Stimulated activated CD8-positive, alpha-beta memory T cell treated with anti-CD3 and anti-CD28 coated beads, Interleukin-7, amount 100 ng/mL, for 48 hours (primary cell): ENCODE measurements at regions not wholly inside any gene's neighbourhood (a gene's known extent, or its start where the extent isn't known, plus 50 kb on each side); places are given as distances from the start of the nearest gene placed in this dataset.

Experiments
- DNase-seq, 2 donors: peaks; one replicate each; pipeline ENCODE4 v3.0.0-alpha.2; 2020; ENCODE audit warnings: low read depth in 1 of 2; ENCODE audit errors: extremely low read depth in 1 of 2

DNA sequence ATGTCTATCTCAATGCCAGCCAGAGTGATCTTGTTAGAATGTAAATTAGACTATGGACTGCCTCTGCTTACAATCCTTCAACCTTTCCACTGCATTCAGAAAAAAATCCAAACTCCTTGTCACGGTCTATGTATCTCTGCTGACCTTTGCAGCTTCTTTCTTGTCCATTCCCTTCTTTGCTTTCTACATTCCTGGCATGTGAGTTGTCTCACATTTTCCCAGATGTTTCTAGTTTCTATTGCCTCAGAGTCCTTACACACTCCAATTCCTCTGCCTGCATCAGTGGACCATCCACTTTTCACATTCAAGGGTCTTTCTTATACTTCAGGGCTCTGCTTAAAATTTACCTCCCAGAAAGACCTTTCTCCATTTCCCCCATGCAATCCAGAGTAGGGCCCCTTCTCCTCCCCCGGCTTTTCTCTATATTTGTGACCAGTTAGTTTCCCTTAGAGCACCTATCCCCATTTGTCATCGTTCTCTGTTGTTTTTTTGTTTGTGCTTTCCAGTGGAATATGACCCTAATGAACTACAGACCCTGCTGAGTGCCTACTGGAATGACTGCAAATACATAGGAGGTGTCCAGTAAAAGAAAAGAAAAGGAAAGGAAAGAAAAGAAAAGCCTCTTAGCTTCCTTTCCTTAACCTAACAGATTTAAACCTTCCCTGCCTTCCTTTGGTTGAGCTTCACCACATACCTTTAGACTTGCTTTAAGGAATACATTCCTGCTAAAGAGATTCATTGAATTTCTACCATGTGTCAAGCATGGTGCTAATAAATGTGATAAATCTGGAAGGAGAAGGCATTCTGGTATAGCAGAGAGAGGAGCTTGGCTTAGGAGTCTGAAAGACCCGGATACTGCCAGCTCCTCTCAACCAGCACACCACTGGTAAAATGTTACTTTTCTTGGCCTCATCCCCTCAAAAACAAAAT lies 102.0 kb downstream of the DIRAS3 start:
- DNase-seq: no peak

DNA sequence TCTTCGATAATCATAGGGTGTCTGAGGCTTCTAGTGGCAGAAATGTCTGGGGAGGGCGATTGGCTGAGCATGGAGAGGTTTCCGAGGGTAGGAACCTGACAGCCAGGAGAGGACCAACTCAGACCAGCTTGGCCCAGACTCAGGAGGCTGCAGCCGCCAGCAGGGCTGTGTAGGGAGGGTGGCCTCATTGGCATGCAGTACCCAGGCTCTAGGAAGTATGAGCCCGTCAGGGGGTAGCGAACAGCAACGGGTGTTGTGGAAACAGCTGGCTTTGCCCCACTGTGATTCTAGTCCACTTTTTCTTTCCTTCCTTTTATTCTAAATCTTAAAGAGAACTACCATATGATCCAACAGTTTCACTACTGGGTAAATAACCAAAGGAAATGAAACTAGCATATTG lies 103.3 kb downstream of the DIRAS3 start:
- no peak for DNase-seq

DNA sequence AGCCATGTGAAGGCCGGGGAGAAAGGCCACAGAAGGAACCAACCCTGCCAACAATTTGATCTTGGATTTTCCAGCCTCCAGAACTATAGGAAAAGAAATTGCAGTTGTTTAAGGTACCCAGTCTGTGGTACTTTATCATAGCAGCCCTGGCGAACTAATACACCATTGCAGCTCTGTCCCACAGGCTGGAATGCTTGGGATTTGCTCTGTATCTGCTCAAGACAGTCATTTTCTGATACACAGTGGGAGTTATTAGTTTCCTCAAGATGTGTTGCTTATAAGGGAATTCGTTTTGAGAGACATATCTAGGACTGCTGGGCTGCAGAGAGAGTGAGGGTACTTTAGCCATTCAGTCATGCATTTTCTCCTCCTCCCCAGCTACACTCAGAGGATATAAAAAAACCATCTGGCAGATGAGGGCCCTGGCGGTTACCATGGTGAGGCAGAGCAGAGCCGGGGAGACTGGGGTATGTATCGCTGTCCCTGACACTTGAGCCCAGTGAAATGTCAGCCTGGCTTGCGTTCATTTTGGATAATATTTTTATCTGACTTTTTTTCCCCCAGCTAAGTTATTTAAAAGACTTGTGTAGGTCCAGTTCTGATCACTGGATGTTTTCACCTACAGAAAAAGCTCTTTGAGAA lies 104.6 kb downstream of the DIRAS3 start:
- no peak for DNase-seq

DNA sequence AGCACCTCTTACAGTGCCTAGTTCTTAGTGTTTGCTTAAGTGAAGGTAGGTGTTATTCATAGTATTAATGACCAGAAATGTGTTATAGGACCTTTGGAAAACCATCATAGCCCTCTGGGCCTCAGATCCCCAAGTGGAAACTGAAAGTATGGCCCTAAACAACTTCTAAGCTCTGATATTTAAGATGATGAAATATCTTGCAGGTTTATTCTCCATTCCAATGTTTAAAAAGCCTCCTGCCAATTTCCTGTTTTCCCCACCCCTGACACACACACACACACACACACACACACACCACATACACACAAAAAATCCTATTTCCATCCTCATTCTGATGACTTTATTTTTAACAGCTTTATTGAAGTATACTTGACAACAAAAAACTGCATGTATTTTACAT lies 108.2 kb downstream of the DIRAS3 start:
- DNase-seq: no peak

DNA sequence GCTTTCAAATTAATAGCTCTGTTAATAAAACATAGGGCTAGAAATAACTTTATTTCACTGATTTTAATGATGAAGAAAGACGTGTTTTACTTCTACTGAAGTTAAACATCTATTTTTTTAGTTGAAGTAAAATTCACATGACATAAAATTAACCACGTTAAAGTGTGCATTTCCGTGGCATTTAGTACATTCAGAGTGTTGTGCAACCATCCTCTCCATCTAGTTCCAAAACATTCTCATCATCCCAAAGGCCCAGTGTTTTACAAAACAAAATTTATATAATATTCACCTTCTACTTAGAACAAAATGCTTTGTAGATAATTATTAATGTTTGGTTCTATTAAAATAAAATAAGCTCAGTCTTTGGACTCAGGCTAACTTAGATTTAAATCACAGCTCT lies 108.5 kb upstream of the GNG12 start:
- no peak for DNase-seq

DNA sequence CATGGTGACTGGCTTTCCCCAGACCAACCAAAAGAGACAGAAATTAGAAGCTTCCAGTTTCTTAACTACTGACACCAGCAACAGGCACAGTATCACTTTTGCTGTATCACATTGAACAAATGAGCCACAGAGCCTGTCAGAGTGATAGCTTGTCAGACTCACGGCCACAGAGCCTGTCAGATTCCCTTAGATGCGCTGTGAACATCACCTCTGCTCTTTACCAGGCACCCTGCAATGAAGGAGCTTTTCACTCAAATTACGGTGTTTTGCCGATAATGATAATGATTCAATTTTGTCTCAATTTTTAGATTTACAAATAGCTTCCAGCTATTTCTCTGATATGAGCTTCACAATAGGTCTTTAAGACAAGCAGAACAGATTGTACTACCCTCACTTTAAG lies 107.9 kb upstream of the GNG12 start:
- no peak for DNase-seq

DNA sequence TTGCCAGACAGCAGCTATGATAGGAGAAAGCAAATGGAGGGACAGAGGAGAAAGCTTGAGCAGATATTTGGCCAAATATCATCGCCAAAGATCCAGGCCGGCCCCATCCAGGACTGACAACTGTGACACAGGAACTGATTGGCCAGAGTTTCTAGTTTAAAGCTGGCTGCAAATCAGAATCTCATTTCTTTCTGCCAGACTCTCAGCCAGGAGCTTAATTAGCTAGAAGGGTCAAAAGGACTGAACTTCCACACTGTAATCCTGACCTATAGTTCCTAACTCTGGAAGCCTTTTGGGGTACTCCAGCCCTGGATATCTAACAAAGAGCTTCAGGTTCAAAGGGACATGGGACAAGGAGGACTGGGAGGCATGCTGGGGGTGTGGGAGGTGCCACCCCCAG lies 106.7 kb upstream of the GNG12 start:
- DNase-seq: no peak

DNA sequence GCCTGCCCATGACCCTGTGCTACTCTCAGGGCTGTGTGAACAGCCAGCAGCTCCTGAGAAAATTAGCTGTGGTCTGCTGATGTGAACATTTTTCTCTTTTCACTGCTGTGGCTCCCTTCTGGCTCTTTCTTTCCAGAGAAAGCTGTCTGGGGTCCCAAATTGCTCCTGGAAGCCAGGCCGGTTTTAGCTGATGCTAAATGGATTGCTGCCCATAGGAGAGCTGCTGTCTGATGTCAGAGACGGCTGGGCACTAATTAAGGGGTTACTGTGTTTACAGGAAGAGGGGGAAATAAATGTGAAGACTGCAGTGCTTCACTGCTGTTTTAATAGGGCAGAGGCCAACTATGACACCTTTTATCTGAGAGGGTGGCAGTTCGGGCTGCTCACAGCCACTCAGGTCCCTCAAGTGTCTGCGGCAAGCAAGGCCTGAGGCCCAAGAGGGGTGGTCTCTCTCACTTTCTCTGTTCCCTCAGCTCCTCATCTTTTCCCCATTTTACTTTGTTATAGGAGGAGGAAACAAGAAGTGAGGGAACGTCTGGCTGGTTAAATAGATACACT lies 106.0 kb upstream of the GNG12 start:
- no peak for DNase-seq

DNA sequence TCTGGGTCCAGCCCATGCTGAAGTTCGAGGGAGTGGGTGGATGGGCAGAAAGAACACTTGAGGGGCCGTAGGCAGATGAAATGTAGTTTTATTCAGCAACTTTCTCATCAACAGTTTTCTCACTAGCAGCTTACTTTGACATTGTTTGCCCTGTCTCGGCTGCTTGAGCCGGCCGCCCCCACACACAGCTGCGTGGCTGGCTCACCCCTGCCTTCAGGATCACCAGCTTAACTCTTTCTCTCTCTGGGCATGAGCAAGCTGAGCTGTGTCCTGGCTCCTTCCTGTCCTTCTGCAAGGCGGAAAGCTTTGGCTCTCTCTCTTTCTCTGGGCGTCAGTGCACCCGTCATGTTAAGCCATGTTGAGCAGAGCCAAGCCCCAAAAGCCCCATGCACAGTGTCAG lies 104.4 kb upstream of the GNG12 start:
- DNase-seq: no peak

DNA sequence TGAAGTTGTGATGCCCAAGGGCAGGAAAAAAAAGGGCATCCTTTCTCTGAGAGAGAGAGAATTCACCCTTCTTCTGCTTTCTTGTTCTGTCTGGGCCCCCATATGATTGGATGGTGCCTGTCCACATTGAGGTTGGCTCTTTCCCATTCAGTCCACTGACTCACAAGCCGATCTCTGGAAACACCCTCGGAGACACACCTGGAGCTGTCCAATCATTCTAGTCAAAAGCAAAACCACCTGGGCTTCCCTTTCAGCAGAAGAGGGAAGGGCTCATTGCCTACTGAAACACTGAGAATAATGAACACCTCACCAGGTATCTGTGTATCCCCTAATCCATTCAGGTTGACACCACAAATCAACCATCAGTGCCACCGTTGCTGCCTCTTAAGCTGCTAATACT lies 103.7 kb upstream of the GNG12 start:
- no peak for DNase-seq

DNA sequence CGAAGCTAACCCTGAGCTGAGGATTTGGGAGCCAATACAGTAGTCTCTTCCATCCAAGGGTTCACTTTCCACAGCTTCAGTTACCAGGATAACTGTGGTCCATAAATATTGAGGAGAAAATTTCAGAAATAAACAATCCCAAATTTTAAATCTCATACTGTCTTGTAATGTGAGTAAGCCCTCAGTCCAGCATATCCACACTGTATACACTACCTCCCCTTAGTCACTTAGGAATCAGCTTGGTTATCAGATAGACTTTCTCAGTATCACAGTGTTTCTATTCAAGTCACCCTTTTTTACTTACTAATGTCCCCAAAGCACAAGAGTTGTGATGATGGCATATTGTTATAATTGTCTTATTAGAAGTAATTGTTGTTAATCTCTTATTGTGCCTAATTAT lies 102.3 kb upstream of the GNG12 start:
- no peak for DNase-seq

DNA sequence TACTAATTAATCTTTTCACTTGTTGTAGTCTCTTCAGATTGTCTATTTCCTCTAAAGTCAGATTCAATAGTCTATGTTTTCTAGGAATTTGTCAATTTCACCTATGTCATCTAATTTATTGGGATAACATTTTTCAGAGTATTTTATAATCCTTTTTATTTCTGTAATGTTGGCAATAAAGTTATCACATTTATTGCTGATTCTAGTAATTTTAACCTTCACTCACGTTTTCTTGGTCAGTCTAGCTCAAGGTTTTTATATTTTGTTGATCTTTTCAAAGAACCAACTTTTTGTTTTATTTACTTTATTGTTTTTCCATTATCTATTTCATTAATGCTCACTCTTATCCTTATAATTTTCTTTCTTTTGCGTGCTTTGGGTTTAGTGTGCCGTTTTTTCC lies 97.9 kb upstream of the GNG12 start:
- no peak for DNase-seq

DNA sequence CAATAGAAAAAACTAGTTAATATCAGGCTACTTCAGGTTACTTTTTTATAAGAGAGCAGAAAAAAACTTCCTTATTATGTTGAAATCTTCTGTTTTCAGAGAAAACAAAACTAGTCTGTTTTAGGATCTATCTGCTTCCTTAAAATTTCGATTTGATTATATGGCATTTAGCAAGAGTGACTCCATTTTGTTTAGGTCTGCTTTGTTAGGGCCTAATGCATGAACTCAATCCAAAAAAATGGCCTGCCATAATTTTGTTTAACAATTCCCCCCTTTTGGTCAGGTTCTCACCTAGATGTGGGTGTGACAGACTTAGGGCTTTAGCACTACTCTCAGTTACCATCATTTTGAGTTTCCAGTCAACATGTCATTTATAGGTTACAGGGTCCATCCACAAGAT lies 89.8 kb upstream of the GNG12 start:
- DNase-seq: no peak

DNA sequence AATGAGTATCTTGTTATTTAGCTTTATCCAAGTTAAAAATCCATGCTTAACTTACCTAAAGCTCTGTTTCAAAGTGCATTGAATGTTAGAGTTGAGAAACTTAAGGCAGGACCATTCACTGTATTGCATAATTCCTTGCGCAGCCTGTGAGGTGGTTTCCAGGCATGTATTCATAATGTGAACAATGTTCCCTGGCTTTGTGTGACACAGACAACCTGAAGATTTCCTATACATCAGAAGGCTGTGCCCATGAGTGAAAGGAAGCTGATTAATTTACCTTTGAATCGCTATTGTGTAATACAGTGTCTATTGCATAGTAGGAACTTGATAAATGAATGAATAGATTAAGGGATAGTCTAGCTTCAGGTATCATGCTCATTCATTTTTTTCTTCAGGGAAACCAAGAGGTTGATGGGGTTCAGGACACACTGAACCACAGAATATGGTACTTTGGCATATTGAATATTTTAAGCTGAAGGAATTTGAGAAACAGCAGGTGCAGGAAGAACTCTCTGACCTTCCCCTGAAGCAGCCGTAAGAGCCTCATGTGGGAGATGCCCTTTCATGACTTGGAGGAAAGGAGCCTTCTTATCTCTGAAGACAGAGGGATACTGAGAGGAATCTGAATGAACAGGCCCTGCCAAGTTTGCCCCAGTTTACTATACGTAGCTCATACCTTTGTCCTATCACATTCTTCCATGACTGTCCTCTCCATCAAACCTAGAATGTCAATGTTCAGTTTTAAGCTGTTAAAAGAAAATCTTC lies 88.6 kb upstream of the GNG12 start:
- DNase-seq: no peak

DNA sequence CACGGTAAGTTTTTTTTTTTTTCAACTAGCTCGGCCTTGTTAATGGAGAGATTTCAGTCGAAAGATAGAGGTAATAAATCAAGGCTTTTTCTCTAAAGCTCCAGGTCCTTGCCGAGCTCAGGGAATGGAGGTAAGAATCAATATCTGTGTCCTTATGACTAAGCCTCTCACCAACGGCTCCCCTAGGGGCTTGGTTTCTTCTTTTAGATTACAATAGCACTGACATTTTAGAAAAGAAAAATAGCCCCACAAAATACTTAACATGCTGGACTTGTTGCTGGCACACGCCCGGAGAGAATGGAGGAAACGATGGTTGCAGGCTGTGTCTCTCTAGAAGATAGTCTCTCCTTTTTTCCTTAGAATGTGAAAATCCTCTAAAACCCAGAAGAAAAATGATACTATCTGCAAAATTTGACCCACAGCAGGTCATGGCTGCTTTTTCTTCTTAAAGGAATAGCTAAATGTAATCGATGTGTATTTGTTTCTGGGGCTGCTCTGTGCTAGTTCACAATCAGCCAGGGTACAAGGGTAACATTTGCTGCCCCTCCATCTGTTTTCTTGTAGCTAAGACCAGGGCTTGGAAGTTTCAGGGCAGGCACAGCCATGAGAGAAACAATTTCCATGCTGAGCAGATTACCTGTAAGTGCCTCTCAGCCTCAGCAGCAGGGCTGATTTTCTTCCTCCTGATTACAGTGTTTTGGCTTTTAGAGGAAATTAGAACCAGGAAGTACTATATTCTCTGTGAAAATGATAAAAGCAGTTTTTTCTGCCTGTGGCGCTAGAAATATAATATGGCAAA lies 86.2 kb upstream of the GNG12 start:
- DNase-seq: no peak

DNA sequence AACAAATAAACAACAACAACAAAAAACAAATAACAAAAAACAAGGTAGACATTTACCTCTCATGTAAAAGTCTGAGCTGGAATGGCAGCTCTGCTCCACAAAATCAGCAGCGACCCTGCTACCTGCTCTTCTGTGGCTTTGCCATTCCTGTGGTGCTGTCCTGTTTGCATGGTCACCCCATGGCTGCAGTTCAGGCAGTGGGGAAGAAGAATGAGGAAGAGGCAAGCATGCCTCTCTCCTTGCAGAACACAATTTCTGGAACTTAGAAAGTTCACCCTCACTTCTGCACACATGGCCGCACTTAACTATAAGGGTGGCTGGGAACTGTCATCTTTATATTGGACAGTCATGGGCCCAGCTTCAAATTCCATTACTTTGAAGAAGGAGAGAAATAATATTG lies 84.8 kb upstream of the GNG12 start:
- no peak for DNase-seq

DNA sequence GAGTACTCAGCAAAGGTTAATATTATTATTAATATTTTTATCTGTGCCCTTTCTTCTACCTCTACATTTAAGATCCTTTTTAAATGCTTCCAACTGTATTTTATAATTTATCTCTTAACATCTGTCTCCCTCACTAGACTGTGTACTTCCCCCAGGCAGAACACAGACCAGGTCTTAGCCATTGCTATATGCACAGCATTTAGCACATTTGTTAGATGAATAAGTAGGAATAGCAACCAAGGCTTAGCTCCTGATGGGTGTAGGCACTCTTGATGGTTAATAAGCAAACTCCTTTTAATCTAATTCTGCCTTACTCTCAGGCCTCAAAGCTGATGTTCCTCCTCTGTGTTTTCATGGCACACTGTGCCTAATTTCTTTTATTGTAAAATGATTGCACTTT lies 83.7 kb upstream of the GNG12 start:
- DNase-seq: no peak

DNA sequence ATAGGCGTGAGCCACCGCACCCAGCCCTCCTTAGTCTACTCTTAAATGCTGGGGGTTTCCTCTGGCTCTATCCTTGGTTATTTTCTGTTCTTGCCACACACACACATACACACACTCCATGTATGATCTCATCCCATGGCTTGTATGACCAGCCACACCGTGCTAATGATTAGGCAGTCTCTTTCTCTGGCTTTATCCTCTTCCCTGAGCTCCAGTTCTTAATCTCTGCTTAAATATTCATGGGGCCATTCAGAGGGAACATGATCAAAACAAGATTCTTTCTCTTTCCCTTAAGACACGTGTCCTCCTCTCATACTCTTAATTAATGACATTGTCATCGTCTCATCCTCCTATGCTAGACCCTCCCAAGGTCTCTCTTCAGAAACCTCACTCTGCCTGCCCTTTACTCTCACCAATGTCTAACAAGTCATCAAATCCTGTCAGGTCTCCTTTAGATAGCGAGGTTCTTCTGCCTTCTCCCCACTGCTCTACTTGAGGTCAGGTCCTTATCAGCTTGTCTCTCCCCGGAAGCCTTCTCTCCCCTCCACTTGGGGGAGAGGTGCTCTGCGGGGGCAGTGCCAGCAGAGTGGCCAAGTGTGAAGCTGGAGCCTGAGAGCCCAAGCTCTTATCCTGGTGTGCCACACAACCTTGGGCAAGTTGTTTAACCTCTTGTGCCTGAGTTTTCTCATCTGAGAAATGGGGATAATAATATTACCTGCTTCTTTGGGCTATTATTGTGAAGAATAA lies 83.0 kb upstream of the GNG12 start:
- DNase-seq: no peak

DNA sequence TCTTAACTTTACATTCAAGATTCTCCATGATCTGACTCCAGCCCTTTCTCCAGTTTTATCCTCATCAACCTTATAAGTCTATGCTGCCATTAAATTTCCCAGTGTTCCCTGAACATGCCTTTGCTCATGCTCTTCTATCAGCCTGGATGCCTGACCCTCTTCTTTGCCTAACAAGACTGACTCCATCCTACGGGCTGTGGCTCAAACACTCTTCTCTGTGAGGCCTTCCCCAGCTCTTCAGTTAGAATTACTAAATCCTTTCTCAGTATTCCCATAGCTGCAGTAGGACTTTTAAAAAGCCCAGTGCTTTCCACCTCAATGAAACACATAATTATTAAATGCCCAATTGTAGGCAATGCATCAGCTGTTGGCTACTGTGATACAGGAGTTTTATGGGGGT lies 76.5 kb upstream of the GNG12 start:
- no peak for DNase-seq
